ENCODE measurements at regions not wholly inside any gene's neighbourhood (a gene's known extent, or its start where the extent isn't known, plus 50 kb on each side); places are given as distances from the start of the nearest gene placed in this dataset.

GRCh38 chr14:97902630-97903029, 1105.4 kb downstream of the VRK1 start:
- no peak overlapping the region for H3K27ac ChIP-seq
- TF ChIP-seq CTCF (conservative IDR thresholded peaks at IDR 0.05): no peak

GRCh38 chr14:97903821-97904220, 1106.6 kb downstream of the VRK1 start:
- no peak overlapping the region for H3K27ac ChIP-seq
- TF ChIP-seq CTCF (conservative IDR thresholded peaks at IDR 0.05): no peak

GRCh38 chr14:97912217-97912616, 1115.0 kb downstream of the VRK1 start:
- no peak for TF ChIP-seq CTCF (conservative IDR thresholded peaks at IDR 0.05)

GRCh38 chr14:97916100-97916499, 1118.9 kb downstream of the VRK1 start:
- no peak overlapping the region for H3K27ac ChIP-seq
- no peak for TF ChIP-seq CTCF (conservative IDR thresholded peaks at IDR 0.05)

More at GRCh38 chr14:97912217-97912616, 1115.0 kb downstream of the VRK1 start:
- H3K27ac ChIP-seq: no peak overlapping the region

- no peak for TF ChIP-seq CTCF (conservative IDR thresholded peaks at IDR 0.05)
- no peak overlapping the region for H3K27ac ChIP-seq
These were observed 1119.7 kb downstream of the VRK1 start for GRCh38 chr14:97916669-97917568.

GRCh38 chr14:97920201-97920600, 1123.0 kb downstream of the VRK1 start:
- no peak for TF ChIP-seq CTCF (conservative IDR thresholded peaks at IDR 0.05)
- H3K27ac ChIP-seq: no peak overlapping the region

GRCh38 chr14:97921296-97921695, 1124.1 kb downstream of the VRK1 start:
- H3K27ac ChIP-seq: no peak overlapping the region
- no peak for TF ChIP-seq CTCF (conservative IDR thresholded peaks at IDR 0.05)
